Cerebellar cortex (tissue), 1 donor: ENCODE measurements at regions not wholly inside any gene's neighbourhood (a gene's known extent, or its start where the extent isn't known, plus 50 kb on each side); places are given as distances from the start of the nearest gene placed in this dataset.

Source experiments
- DNase-seq: peaks from one replicate; pipeline ENCODE4 v3.0.0-alpha.2; 2015; ENCODE audit warnings: low spot score

- no peak for DNase-seq
Observed at GRCh38 chr3:176969066-176969465, 228.2 kb downstream of the TBL1XR1 start.

- no peak for DNase-seq
Observed at GRCh38 chr3:176968631-176969030, 228.7 kb downstream of the TBL1XR1 start.

GRCh38 chr3:176967522-176967921 is 229.8 kb downstream of the TBL1XR1 start:
- DNase-seq = no peak

- DNase-seq = no peak
Observed at GRCh38 chr3:176964661-176965060, 232.6 kb downstream of the TBL1XR1 start.

GRCh38 chr3:176961916-176962315 is 235.4 kb downstream of the TBL1XR1 start:
- DNase-seq = no peak

GRCh38 chr3:176959867-176960266 is 237.4 kb downstream of the TBL1XR1 start:
- DNase-seq = no peak

- DNase-seq = no peak
Observed at GRCh38 chr3:176958560-176958959, 238.7 kb downstream of the TBL1XR1 start.

GRCh38 chr3:176954517-176954916 is 242.8 kb downstream of the TBL1XR1 start:
- DNase-seq = no peak

GRCh38 chr3:176953106-176954060 is 243.9 kb downstream of the TBL1XR1 start:
- no peak for DNase-seq

GRCh38 chr3:176951586-176952292 is 245.5 kb downstream of the TBL1XR1 start:
- DNase-seq = no peak

GRCh38 chr3:176951144-176951543 is 246.1 kb downstream of the TBL1XR1 start:
- DNase-seq = peak; percentile 94

- DNase-seq = no peak
Observed at GRCh38 chr3:176950743-176951142, 246.5 kb downstream of the TBL1XR1 start.

GRCh38 chr3:176948151-176948550 is 249.1 kb downstream of the TBL1XR1 start:
- DNase-seq = no peak

- DNase-seq = no peak
Observed at GRCh38 chr3:176946202-176946601, 251.1 kb downstream of the TBL1XR1 start.

- DNase-seq = no peak
Observed at GRCh38 chr3:176942305-176942704, 255.0 kb downstream of the TBL1XR1 start.

GRCh38 chr3:176941689-176942088 is 255.6 kb downstream of the TBL1XR1 start:
- no peak for DNase-seq

- peak; percentile 91 for DNase-seq
Observed at GRCh38 chr3:176939022-176939817, 258.1 kb downstream of the TBL1XR1 start.

- no peak for DNase-seq
Observed at GRCh38 chr3:176937994-176938393, 259.3 kb downstream of the TBL1XR1 start.

- no peak for DNase-seq
Observed at GRCh38 chr3:176937541-176937940, 259.7 kb downstream of the TBL1XR1 start.

GRCh38 chr3:176935194-176935888 is 261.9 kb downstream of the TBL1XR1 start:
- no peak for DNase-seq

GRCh38 chr3:176934698-176935097 is 262.6 kb downstream of the TBL1XR1 start:
- no peak for DNase-seq

- DNase-seq = no peak
Observed at GRCh38 chr3:176933704-176934103, 263.6 kb downstream of the TBL1XR1 start.
